SJCRH30 (cell line): ENCODE measurements at regions not wholly inside any gene's neighbourhood (a gene's known extent, or its start where the extent isn't known, plus 50 kb on each side); places are given as distances from the start of the nearest gene placed in this dataset.

ENCODE experiments used
- DNase-seq, 2 experiments: peaks; one replicate each; pipeline ENCODE4 v3.0.0-alpha.2; 2015 to 2020
- H3K27ac ChIP-seq: fragments of 250-450 bp; sonication (Bioruptor Pico); 2 replicates; pipeline ENCODE4 v1.5.1; 2020; ENCODE audit warnings: mild to moderate bottlenecking, moderate library complexity
- H3K27me3 ChIP-seq: fragments of 250-450 bp; sonication (Bioruptor Pico); 2 replicates; pipeline ENCODE4 v1.5.1; 2020; ENCODE audit warnings: mild to moderate bottlenecking, moderate library complexity
- H3K36me3 ChIP-seq: fragments of 250-450 bp; sonication (Bioruptor Pico); 2 replicates; pipeline ENCODE4 v1.5.1; 2020; ENCODE audit warnings: mild to moderate bottlenecking, moderate library complexity
- H3K4me1 ChIP-seq: fragments of 250-450 bp; sonication (Bioruptor Pico); 2 replicates; pipeline ENCODE4 v1.5.1; 2020; ENCODE audit warnings: mild to moderate bottlenecking, moderate library complexity
- H3K4me3 ChIP-seq: fragments of 250-450 bp; sonication (Bioruptor Pico); 2 replicates; pipeline ENCODE4 v1.5.1; 2020; ENCODE audit warnings: mild to moderate bottlenecking, moderate library complexity
- H3K9me3 ChIP-seq: fragments of 250-450 bp; sonication (Bioruptor Pico); replicated peaks from 2 replicates; pipeline ENCODE4 v1.5.1; 2020; ENCODE audit warnings: mild to moderate bottlenecking, moderate library complexity

DNA sequence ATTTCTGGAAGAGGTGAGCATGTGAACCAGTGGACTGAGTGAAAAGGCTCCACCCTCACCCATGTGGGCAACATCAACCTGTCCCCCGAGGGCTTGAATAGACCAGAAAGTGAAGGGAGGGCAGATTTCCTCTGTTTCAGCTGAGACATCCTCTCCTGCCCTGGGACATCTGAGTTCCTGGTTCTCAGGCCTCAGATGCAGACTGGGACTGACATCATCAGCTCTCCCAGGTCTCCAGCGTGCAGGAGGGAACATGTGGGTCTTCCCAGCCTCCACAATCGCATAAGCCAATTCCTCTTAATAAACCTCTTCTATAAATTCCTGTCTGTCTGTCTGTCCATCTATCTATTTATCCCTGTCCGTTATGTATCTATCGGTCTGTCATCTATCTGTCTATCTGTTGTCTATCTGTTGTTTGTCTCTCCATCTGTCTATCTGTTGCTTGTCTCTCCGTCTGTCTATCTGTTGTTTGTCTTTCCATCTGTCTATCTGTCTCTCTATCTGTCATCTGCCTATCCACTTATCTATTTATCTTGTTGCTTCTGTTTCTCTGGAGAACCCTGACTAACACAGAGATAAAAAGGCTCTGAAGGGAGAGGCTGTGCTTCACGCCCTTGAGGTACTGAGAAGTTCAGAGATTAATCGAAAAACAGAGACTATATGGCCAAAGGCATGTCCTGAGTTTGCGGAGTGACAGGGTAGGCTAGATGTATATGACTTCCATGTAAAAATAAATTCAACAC is 140.3 kb upstream of the PFKP start:
- Histone ChIP-seq H3K27ac (no peak overlapping the region), H3K4me3 (no peak overlapping the region), H3K4me1 (no peaks in the 10 kb centered on the region), H3K27me3 (no peaks in the 10 kb centered on the region), H3K36me3 (no peaks in the 10 kb centered on the region), H3K9me3 (no peaks in the 10 kb centered on the region)
- no peak for DNase-seq

GRCh38 chr10:2925631-2926030 is 141.7 kb upstream of the PFKP start:
- H3K27me3 ChIP-seq, result no peaks in the 10 kb centered on the region
- H3K27ac ChIP-seq, result no peak overlapping the region
- H3K4me3 ChIP-seq, result no peak overlapping the region
- H3K36me3 ChIP-seq, result no peaks in the 10 kb centered on the region
- DNase-seq, result peak in 1 of 2 experiments; percentile 12
- no peaks in the 10 kb centered on the region for H3K9me3 ChIP-seq
- H3K4me1 ChIP-seq, result no peaks in the 10 kb centered on the region

DNA sequence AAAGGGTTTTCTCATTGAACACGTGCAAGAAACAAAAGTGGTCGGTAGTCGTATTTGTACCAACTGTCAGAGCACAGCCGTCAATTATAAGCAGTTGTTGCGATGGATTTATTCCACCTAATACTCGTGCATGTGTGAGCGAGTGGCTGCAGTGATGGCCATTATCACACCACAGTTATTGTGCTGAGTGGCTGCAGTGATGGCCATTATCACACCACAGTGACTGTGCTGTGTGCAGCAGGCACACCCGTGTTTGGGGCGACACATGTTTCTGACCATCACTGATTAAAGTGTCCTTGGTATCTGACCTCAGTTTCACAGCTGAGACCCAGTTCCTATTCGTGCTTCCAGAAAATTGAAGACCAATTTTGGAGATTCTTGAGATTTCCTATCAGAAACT is 142.9 kb upstream of the PFKP start:
- no peaks in the 10 kb centered on the region for H3K4me1 ChIP-seq
- DNase-seq, result no peak
- H3K27me3 ChIP-seq, result no peaks in the 10 kb centered on the region
- H3K9me3 ChIP-seq, result no peaks in the 10 kb centered on the region
- no peak overlapping the region for H3K27ac ChIP-seq
- H3K4me3 ChIP-seq, result no peak overlapping the region
- H3K36me3 ChIP-seq, result no peaks in the 10 kb centered on the region

DNA sequence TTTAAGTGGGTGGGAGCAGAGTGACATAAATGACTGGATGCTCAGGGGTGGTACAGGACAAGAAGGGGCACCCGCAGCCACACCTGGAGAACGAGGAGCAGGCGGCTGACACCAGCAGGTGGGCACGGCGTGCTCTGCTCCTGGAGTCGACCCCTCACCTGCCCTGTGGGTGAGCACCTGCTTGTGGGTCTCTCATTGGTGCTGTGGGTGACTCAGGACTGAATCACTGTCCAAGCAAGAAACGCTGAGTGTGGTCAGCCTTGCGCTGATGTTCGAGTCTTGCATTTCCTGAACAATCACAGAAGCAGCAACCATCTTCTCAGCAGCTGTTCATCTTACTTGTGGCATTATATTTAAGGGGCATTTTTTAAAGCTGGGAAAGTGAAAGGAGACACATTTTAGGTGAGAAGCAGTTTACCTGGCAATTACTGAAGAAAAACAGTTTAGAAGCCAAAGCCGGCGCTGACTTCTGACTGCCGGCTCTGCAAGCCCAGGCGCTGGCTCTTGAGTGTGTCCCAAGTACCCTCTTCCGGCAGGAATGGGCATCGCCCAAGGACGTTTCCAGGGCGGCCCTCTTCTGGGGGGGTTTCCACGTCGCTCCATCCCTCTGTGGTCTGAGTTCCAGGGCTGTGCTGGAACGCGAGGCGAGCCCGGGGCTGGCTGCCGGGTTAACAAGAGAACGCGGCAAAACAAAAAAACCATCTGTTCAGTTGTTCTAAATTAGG is 145.2 kb upstream of the PFKP start:
- H3K27me3 ChIP-seq, result no peaks in the 10 kb centered on the region
- H3K36me3 ChIP-seq, result no peaks in the 10 kb centered on the region
- no peak for DNase-seq
- no peaks in the 10 kb centered on the region for H3K9me3 ChIP-seq
- no peak overlapping the region for H3K4me3 ChIP-seq
- H3K27ac ChIP-seq, result no peak overlapping the region
- no peaks in the 10 kb centered on the region for H3K4me1 ChIP-seq

DNA sequence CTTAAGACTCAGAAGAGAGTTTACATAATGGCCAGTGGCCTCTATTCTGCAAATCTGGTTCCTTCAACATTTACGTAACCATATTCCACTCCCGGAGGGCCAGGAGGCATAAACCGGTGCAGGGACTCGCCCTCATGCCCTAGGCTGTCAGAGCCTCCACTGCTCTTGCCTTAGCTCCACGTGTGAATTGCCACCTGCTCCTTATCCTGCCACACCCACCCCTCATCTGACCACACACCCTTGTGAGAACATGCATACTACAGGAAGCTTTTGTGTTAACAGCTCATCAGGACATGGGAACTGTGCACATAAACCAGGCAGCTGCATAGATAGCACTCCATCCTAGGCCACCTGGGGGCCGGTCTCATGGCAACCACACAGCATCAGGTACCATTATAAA is 146.7 kb upstream of the PFKP start:
- Histone ChIP-seq H3K27me3 (no peaks in the 10 kb centered on the region), H3K36me3 (no peaks in the 10 kb centered on the region), H3K9me3 (no peaks in the 10 kb centered on the region), H3K27ac (no peak overlapping the region), H3K4me1 (no peaks in the 10 kb centered on the region), H3K4me3 (no peak overlapping the region)
- no peak for DNase-seq

- Histone ChIP-seq H3K4me3 (no peak overlapping the region), H3K4me1 (no peaks in the 10 kb centered on the region), H3K36me3 (no peaks in the 10 kb centered on the region), H3K9me3 (no peaks in the 10 kb centered on the region), H3K27ac (no peak overlapping the region), H3K27me3 (no peaks in the 10 kb centered on the region)
- no peak for DNase-seq
Measured at GRCh38 chr10:2920168-2920567, 147.2 kb upstream of the PFKP start.

GRCh38 chr10:2919016-2919415 is 148.3 kb upstream of the PFKP start:
- no peaks in the 10 kb centered on the region for H3K36me3 ChIP-seq
- H3K4me3 ChIP-seq, result no peak overlapping the region
- no peak overlapping the region for H3K27ac ChIP-seq
- DNase-seq, result no peak
- H3K4me1 ChIP-seq, result no peaks in the 10 kb centered on the region
- no peaks in the 10 kb centered on the region for H3K9me3 ChIP-seq
- H3K27me3 ChIP-seq, result no peaks in the 10 kb centered on the region

DNA sequence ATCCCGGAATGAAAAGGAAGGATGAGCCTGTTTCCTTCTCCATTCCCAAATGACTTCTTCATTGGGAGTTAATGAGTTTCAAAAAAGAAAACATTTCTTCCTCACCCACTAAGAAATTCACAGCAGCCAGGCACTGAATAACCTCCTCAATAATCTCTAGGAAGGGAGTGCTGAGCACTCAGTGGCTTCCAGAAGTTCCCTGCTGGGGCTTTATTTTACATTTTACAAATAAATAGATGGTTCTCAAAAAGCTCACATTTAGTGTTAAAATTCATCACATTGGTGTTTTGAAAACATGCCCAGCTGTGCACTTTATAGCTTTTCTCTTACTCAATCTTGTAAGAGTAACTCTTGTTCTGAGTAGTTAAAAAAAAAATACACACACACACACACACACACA is 148.9 kb upstream of the PFKP start:
- no peak for DNase-seq
- no peaks in the 10 kb centered on the region for H3K36me3 ChIP-seq
- H3K27ac ChIP-seq, result no peak overlapping the region
- H3K4me3 ChIP-seq, result no peak overlapping the region
- no peaks in the 10 kb centered on the region for H3K27me3 ChIP-seq
- no peaks in the 10 kb centered on the region for H3K9me3 ChIP-seq
- no peaks in the 10 kb centered on the region for H3K4me1 ChIP-seq

DNA sequence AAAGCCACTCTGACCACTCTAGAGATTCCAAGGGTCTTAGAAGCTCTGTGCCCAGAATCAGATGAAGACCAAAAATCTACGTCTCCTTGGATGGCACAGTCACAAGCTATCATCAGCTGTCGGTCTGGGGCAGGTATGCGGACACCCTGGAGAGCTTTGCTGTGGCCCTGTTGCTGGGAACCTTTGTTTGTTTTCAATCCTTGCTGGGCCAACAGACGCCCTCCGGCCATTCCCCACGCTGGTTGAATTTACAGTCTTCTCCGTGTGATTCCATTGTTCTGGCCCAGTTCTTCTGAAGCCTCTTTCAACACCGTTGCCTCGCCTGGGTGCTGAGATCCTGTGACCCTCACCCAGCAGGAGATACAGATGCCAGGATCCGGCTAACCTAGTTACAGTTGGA is 149.4 kb upstream of the PFKP start:
- H3K27ac ChIP-seq, result no peak overlapping the region
- no peaks in the 10 kb centered on the region for H3K4me1 ChIP-seq
- H3K36me3 ChIP-seq, result no peaks in the 10 kb centered on the region
- DNase-seq, result no peak
- H3K4me3 ChIP-seq, result no peak overlapping the region
- H3K9me3 ChIP-seq, result no peaks in the 10 kb centered on the region
- no peaks in the 10 kb centered on the region for H3K27me3 ChIP-seq

GRCh38 chr10:2915412-2915811 is 151.9 kb upstream of the PFKP start:
- Histone ChIP-seq H3K27me3 (no peaks in the 10 kb centered on the region), H3K27ac (no peak overlapping the region), H3K9me3 (no peaks in the 10 kb centered on the region), H3K36me3 (no peaks in the 10 kb centered on the region), H3K4me3 (no peak overlapping the region), H3K4me1 (no peaks in the 10 kb centered on the region)
- no peak for DNase-seq

GRCh38 chr10:2914741-2915140 is 152.6 kb upstream of the PFKP start:
- Histone ChIP-seq H3K9me3 (no peaks in the 10 kb centered on the region), H3K4me1 (no peaks in the 10 kb centered on the region), H3K36me3 (no peaks in the 10 kb centered on the region), H3K27me3 (no peaks in the 10 kb centered on the region), H3K4me3 (no peak overlapping the region), H3K27ac (no peak overlapping the region)
- no peak for DNase-seq

DNA sequence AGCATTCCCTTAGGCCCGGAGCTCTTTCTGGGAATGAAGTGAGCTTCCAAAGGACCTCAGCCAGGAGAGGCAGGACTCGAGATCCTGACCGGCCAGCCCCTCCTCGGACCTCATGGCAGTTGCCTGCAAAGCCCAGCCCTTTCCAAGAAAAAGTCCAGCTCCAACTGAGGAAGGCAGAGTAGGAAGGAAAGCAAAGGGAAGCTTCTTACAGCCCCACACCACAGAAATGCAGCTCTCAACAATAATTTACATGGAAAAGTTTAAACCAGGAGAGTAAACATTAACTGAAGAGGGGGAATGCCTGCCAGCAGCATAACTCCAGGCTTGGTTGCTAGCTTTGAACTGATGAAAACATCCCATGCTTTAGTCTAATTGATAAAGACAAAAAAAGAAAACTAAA is 153.9 kb upstream of the PFKP start:
- Histone ChIP-seq H3K36me3 (no peaks in the 10 kb centered on the region), H3K27ac (no peak overlapping the region), H3K4me1 (no peaks in the 10 kb centered on the region), H3K9me3 (no peaks in the 10 kb centered on the region), H3K4me3 (no peak overlapping the region), H3K27me3 (no peaks in the 10 kb centered on the region)
- DNase-seq, result no peak

- no peak overlapping the region for H3K27ac ChIP-seq
- no peak overlapping the region for H3K4me3 ChIP-seq
- H3K36me3 ChIP-seq, result no peaks in the 10 kb centered on the region
- no peaks in the 10 kb centered on the region for H3K4me1 ChIP-seq
- H3K27me3 ChIP-seq, result no peaks in the 10 kb centered on the region
- DNase-seq, result no peak
- H3K9me3 ChIP-seq, result no peaks in the 10 kb centered on the region
Measured at GRCh38 chr10:2910656-2911055, 156.7 kb upstream of the PFKP start.

DNA sequence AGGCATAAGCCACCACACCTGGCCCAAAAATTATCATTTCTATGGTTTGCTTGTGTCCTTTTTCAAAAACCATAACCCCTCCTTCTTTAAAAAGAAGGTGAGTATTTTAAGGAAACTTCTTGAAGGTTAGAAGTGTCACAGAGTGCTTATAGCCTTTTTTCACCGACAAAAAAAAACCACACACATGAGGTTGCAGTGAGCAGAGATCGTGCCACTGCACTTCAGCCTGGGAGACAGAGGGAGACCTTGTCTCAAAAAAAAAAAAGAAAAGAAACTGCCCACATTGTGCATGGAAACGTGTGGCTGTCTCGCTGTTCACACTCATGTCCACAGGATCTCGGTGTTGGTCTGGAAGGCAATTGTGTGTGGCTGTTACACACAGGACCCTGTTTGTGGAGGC is 157.4 kb upstream of the PFKP start:
- Histone ChIP-seq H3K4me3 (no peak overlapping the region), H3K27me3 (no peaks in the 10 kb centered on the region), H3K9me3 (no peaks in the 10 kb centered on the region), H3K36me3 (no peaks in the 10 kb centered on the region), H3K27ac (no peak overlapping the region), H3K4me1 (no peaks in the 10 kb centered on the region)
- no peak for DNase-seq

- no peak for DNase-seq
- Histone ChIP-seq H3K4me1 (no peaks in the 10 kb centered on the region), H3K27ac (no peak overlapping the region), H3K27me3 (no peaks in the 10 kb centered on the region), H3K9me3 (no peaks in the 10 kb centered on the region), H3K4me3 (no peak overlapping the region), H3K36me3 (no peaks in the 10 kb centered on the region)
Measured at GRCh38 chr10:2908851-2909630, 158.3 kb upstream of the PFKP start.
